Testis (tissue), 2 donors: ENCODE measurements at regions not wholly inside any gene's neighbourhood (a gene's known extent, or its start where the extent isn't known, plus 50 kb on each side); places are given as distances from the start of the nearest gene placed in this dataset.
A peak's percentile ranks its signal among the peaks of the same experiment; 100 is the strongest.

Source experiments
- DNase-seq: peaks from one replicate; pipeline ENCODE4 v3.0.0-alpha.2; 2019
- H3K27ac ChIP-seq, 2 donors: fragments of 200-600 bp; sonication (generic); one replicate each; pipeline ENCODE4 v1.5.1; 2019
- H3K27me3 ChIP-seq: fragments of 200-600 bp; sonication (generic); one replicate; pipeline ENCODE4 v1.5.1; 2019
- H3K36me3 ChIP-seq: fragments of 200-600 bp; sonication (generic); one replicate; pipeline ENCODE4 v1.5.1; 2017; ENCODE audit warnings: low read depth; ENCODE audit errors: missing control alignments
- H3K4me1 ChIP-seq: fragments of 200-600 bp; sonication (generic); one replicate; pipeline ENCODE4 v1.5.1; 2019
- H3K4me3 ChIP-seq, 2 donors: fragments of 200-600 bp; sonication (generic); one replicate each; pipeline ENCODE4 v1.5.1; 2017 to 2019
- H3K9me3 ChIP-seq: fragments of 200-600 bp; sonication (generic); one replicate; pipeline ENCODE4 v1.5.1; 2017
- POLR2A ChIP-seq: fragments of 450-650 bp; IDR thresholded peaks from one replicate; pipeline ENCODE4 v1.6.1; 2017; ENCODE audit warnings: antibody characterized with exemption, mild to moderate bottlenecking, moderate library complexity
- WGBS, 2 donors: methylation state at CpG; one replicate each; pipeline ENCODE4 v1.1.5; 2018; 5-methylcytosine and 5-hydroxymethylcytosine counted together
- intact Hi-C: fragments of 100-400 bp; cut with DNase I; formaldehyde crosslinking; loops from one replicate; pipeline ENCODE4 v1.15.1; 2023; ENCODE audit warnings: low total_unique reads
- TF ChIP-seq, protein P1 (sequence below), 3 experiments: fragments of 450-650 bp in 2 of 3; fragments of 200-600 bp in 1 of 3; sonication (generic) in 1 of 3; IDR thresholded peaks; one replicate each; pipeline ENCODE4 v1.5.1; 2016 to 2019; ENCODE audit warnings: antibody characterized with exemption in 3 of 3, mild to moderate bottlenecking in 2 of 3, moderate library complexity in 1 of 3

- peak; percentile 36 for DNase-seq
- Histone ChIP-seq H3K36me3 (no peaks in the 10 kb centered on the region), H3K27me3 (no peaks in the 10 kb centered on the region), H3K27ac (no peak overlapping the region), H3K4me3 (no peak overlapping the region), H3K4me1 (no peaks in the 10 kb centered on the region), H3K9me3 (no peaks in the 10 kb centered on the region)
- TF ChIP-seq POLR2A, result no peak
- TF ChIP-seq, protein P1, sequence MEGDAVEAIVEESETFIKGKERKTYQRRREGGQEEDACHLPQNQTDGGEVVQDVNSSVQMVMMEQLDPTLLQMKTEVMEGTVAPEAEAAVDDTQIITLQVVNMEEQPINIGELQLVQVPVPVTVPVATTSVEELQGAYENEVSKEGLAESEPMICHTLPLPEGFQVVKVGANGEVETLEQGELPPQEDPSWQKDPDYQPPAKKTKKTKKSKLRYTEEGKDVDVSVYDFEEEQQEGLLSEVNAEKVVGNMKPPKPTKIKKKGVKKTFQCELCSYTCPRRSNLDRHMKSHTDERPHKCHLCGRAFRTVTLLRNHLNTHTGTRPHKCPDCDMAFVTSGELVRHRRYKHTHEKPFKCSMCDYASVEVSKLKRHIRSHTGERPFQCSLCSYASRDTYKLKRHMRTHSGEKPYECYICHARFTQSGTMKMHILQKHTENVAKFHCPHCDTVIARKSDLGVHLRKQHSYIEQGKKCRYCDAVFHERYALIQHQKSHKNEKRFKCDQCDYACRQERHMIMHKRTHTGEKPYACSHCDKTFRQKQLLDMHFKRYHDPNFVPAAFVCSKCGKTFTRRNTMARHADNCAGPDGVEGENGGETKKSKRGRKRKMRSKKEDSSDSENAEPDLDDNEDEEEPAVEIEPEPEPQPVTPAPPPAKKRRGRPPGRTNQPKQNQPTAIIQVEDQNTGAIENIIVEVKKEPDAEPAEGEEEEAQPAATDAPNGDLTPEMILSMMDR (IDR thresholded peaks at IDR 0.05), result peak in 1 of 3 experiments; percentile 41
- WGBS, 2 donors, result 62 to 71% methylated on average over 15 of the region's 15 CpGs
- intact Hi-C loops, result no loop called here
These were observed 449.6 kb upstream of the B3GAT1 start for GRCh38 chr11:134861490-134862104.

- WGBS, 2 donors, result 72 to 76% methylated on average over 8 of the region's 8 CpGs
- Histone ChIP-seq H3K9me3 (no peaks in the 10 kb centered on the region), H3K4me3 (no peak overlapping the region), H3K27ac (no peak overlapping the region), H3K27me3 (no peaks in the 10 kb centered on the region), H3K36me3 (no peaks in the 10 kb centered on the region), H3K4me1 (no peaks in the 10 kb centered on the region)
- DNase-seq, result no peak
- intact Hi-C loops, result no loop called here
- TF ChIP-seq, protein P1 (IDR thresholded peaks at IDR 0.05), result no peak
- TF ChIP-seq POLR2A, result no peak
These were observed 446.9 kb upstream of the B3GAT1 start for GRCh38 chr11:134858783-134859480.

DNA sequence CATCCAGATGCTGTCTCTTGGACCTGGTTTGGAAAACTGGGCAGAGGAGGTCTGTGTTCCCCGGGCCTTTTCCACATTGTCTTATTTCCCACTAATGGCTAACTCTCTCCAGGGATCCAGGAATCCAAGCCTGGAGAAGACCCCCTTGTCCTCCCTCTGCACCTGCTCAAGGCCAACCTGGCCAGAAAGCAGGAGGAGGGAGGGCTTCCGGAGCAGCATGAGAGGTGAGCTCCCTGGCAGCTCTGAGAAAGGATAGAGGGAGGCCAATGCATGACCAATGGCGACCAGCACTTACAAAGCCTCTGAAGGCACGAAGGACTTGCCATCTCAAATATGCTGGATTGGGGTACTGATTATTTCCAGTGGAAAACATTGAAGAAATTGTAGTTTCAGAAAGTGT lies 445.0 kb upstream of the B3GAT1 start:
- no peak for TF ChIP-seq POLR2A
- TF ChIP-seq, protein P1 (IDR thresholded peaks at IDR 0.05), result no peak
- no peak for DNase-seq
- 78 to 94% methylated on average over 3 to 4 of the region's 4 CpGs for WGBS, 2 donors
- Histone ChIP-seq H3K4me3 (no peak overlapping the region), H3K36me3 (no peaks in the 10 kb centered on the region), H3K4me1 (no peaks in the 10 kb centered on the region), H3K27me3 (no peaks in the 10 kb centered on the region), H3K27ac (no peak overlapping the region), H3K9me3 (no peaks in the 10 kb centered on the region)
- intact Hi-C loops, result no loop called here

DNA sequence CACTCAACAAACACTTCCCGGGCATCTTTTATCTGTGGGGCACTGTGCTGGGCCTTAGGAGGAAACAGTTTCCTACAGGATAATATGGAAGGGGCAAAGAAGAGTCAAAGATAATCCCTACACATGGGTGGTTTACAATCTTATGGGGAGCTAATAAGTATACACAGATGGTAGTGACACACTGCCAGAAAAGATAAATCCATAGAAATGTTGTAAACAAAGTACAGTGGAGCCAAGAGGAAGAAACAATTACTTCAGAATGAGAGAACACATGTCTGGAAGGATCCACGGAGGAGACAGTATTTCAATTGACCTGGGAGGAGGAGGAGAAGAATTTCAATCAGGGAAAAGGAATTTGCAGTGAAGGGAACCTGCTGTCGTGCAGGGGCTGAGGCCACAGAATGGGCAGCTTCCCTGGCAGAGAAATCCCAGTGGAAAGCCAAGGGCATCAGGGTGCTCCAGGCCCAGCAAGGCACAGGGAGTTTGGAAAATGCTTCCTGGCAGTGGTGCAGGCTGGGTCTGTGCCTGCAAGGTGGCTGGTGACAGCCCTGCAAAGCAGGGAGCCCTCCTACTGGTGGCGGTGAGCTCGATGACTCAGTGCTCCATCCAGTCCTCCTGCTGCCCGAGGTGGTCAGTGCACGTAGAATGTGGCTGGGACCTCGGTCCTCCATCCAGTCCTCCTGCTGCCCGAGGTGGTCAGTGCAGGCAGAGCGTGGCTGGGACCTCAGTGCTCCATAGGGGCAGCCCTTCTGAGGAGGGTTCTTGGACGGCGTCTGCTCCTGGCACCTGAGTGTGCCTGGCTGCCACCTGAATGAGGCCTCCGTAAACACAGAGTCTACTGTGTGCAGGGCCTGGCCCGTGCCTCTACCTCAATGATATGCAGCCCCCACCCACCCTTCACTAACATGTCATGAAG lies 444.3 kb upstream of the B3GAT1 start:
- Histone ChIP-seq H3K9me3 (no peaks in the 10 kb centered on the region), H3K27ac (no peak overlapping the region), H3K27me3 (no peaks in the 10 kb centered on the region), H3K4me1 (no peaks in the 10 kb centered on the region), H3K4me3 (no peak overlapping the region), H3K36me3 (no peaks in the 10 kb centered on the region)
- TF ChIP-seq POLR2A, result no peak
- TF ChIP-seq, protein P1 (IDR thresholded peaks at IDR 0.05), result no peak
- no peak for DNase-seq
- 54 to 74% methylated on average over 4 to 14 of the region's 14 CpGs for WGBS, 2 donors
- intact Hi-C loops, result no loop called here
